ENCODE measurements at regions not wholly inside any gene's neighbourhood (a gene's known extent, or its start where the extent isn't known, plus 50 kb on each side); places are given as distances from the start of the nearest gene placed in this dataset.

DNA sequence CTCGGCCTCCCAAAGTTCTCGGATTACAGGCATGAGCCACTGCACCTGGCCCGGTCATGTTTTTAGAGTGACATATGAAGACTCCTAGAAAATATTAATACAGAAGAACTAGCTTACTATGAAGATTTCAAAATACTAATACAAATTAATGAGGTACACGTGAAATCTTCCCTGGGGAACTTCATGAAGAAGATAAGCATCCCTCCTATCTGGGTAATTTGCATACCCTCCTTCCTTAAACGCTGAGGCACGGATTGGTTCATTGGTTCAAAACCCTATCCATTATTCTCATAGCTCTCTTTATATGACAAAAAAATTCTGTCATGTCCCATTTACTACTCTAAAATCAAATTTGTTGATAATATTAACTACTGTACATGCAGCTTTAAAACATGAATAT, 224.8 kb upstream of the KLF14 start:
- Histone ChIP-seq H3K27me3 (ENCODE audit: control insufficient read depth, insufficient read depth, low read length) (no peaks in the 10 kb centered on the region), H3K36me3 (ENCODE audit: control insufficient read depth, insufficient read depth, low read length) (no peaks in the 10 kb centered on the region), H3K4me3 (ENCODE audit: low read depth, low read length) (no peak overlapping the region)
- TF ChIP-seq, protein P1, sequence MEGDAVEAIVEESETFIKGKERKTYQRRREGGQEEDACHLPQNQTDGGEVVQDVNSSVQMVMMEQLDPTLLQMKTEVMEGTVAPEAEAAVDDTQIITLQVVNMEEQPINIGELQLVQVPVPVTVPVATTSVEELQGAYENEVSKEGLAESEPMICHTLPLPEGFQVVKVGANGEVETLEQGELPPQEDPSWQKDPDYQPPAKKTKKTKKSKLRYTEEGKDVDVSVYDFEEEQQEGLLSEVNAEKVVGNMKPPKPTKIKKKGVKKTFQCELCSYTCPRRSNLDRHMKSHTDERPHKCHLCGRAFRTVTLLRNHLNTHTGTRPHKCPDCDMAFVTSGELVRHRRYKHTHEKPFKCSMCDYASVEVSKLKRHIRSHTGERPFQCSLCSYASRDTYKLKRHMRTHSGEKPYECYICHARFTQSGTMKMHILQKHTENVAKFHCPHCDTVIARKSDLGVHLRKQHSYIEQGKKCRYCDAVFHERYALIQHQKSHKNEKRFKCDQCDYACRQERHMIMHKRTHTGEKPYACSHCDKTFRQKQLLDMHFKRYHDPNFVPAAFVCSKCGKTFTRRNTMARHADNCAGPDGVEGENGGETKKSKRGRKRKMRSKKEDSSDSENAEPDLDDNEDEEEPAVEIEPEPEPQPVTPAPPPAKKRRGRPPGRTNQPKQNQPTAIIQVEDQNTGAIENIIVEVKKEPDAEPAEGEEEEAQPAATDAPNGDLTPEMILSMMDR (IDR thresholded peaks at IDR 0.05; ENCODE audit: insufficient read depth, low read length, poor library complexity, severe bottlenecking), result no peak
- DNase-seq (ENCODE audit: low read depth), result no peak

DNA sequence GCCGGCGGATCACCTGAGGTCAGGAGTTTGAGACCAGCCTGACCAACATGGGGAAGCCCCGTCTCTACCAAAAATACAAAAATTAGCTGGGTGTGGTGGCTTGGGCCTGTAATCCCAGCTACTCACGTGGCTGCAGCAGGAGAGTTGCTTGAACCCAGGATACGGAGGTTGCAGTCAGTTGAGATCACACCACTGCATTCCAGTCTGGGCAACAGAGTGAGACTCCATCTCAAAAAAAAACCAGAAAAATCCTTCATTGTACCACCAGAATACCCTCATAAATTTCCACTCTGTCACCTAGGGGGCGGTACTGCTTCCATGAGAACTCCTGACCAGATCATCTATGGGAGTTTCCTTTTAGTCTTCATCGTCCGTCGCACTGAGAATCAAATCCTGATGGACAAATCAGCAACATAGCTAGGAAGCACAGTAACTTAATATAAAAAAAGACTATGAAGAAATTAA, 225.8 kb upstream of the KLF14 start:
- Histone ChIP-seq H3K27me3 (ENCODE audit: control insufficient read depth, insufficient read depth, low read length) (no peaks in the 10 kb centered on the region), H3K36me3 (ENCODE audit: control insufficient read depth, insufficient read depth, low read length) (no peaks in the 10 kb centered on the region), H3K4me3 (ENCODE audit: low read depth, low read length) (no peak overlapping the region)
- DNase-seq (ENCODE audit: low read depth), result no peak
- TF ChIP-seq, protein P1 (IDR thresholded peaks at IDR 0.05; ENCODE audit: insufficient read depth, low read length, poor library complexity, severe bottlenecking), result peak; percentile 55

DNA sequence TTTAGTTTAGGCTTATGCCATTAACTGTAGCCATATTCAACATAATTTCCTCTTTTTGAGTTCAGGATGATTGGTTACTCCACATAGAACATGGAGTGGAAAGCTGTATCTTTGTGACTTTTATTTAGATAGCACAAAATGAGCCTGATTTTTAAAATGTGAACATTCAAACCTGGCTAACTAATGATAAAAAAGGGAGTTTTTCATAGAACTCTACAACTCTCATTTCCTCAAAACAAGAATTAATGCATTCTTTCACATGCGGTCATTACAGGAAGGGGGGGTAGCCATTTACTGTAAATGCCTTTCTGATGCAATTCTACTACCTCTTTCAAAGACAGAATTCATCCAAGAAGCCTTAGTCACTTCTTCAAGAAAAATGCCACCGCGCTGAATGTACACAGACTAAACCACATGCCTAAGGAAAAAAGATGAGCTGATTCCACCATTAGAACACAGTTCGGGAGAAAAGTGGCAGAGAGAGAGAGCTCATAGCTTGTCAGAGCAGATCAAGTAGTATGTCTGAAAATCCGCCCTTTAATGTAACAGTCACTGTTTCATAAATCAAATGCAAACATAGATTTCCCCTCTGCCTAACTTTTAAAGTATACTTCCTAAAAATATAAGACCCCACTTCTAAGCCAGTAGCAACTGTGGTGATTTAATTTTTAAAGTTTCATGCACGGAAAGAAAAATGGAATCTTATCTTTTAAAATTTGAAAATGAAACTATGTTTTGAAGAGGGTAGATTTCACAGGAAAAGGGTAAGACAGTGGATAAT, 226.4 kb upstream of the KLF14 start:
- H3K4me3 ChIP-seq (ENCODE audit: low read depth, low read length), result peak overlapping the region; percentile 4
- no peaks in the 10 kb centered on the region for H3K36me3 ChIP-seq (ENCODE audit: control insufficient read depth, insufficient read depth, low read length)
- no peaks in the 10 kb centered on the region for H3K27me3 ChIP-seq (ENCODE audit: control insufficient read depth, insufficient read depth, low read length)
- DNase-seq (ENCODE audit: low read depth), result peak; percentile 99
- TF ChIP-seq, protein P1 (IDR thresholded peaks at IDR 0.05; ENCODE audit: insufficient read depth, low read length, poor library complexity, severe bottlenecking), result no peak

DNA sequence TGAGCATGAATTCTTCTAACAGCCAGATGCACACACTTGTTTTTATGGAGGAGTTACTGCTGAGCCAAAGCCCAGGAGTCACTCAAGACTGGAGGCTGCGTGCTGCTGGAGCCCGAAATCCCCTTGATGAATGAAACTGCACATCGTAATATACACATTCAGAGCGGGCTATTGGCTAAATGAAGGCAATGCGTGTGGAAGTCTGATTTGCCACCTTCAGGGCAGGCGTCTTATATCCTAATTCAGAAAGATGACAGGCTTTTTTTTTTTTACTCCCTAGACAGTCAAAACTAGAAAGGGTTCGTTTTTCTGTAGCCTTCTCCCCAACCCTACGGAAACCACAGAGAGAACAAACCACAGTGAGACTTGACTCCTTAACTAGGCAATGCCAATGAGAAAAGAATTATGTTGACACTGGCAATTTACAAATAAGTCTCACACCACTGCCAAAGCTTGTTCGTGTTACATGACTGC, 227.2 kb upstream of the KLF14 start:
- Histone ChIP-seq H3K4me3 (ENCODE audit: low read depth, low read length) (no peak overlapping the region), H3K36me3 (ENCODE audit: control insufficient read depth, insufficient read depth, low read length) (no peaks in the 10 kb centered on the region), H3K27me3 (ENCODE audit: control insufficient read depth, insufficient read depth, low read length) (no peaks in the 10 kb centered on the region)
- DNase-seq (ENCODE audit: low read depth), result no peak
- TF ChIP-seq, protein P1 (IDR thresholded peaks at IDR 0.05; ENCODE audit: insufficient read depth, low read length, poor library complexity, severe bottlenecking), result no peak

DNA sequence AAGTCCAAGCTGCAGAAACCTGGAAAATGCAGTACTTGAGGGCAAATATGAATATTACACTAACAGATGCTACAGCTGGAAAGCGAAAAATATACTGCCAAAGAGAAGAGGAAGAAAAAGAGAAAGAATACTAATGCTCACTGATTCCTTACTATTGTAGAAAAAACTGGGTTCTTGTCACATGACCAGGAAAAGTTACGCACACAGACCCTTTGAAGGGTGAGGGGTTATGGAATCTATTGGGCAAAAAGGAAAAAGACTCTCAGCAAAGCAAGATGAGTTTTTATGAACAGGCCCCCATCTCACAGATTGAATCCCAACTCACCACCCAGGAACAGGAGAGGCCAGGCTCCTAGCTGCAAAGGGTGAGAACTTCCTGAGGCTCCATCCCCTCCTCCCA, 228.1 kb upstream of the KLF14 start:
- H3K4me3 ChIP-seq (ENCODE audit: low read depth, low read length), result no peak overlapping the region
- peaks cover 2% of the 10 kb centered on the region for H3K36me3 ChIP-seq (ENCODE audit: control insufficient read depth, insufficient read depth, low read length)
- TF ChIP-seq, protein P1 (IDR thresholded peaks at IDR 0.05; ENCODE audit: insufficient read depth, low read length, poor library complexity, severe bottlenecking), result no peak
- H3K27me3 ChIP-seq (ENCODE audit: control insufficient read depth, insufficient read depth, low read length), result no peaks in the 10 kb centered on the region
- no peak for DNase-seq (ENCODE audit: low read depth)

DNA sequence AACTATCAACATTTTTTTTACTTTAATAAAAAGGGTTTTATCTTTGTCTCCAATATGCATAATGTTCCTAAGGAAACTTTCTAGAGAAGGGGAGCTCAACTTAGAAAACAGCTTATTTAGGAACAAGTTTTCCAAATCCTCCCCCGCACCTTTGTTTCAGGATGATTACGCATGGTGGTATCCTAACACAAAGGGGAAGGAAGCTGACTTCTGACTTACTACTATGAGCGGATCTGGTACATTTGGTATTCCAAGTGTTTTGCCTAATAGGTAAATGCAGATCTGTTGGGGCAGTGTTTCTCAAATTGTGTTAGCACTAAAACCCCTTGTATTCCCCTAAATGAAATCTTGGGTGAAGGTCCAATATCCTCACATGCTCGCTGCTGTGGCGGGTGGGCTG, 229.3 kb upstream of the KLF14 start:
- Histone ChIP-seq H3K36me3 (ENCODE audit: control insufficient read depth, insufficient read depth, low read length) (peaks cover 2% of the 10 kb centered on the region), H3K27me3 (ENCODE audit: control insufficient read depth, insufficient read depth, low read length) (no peaks in the 10 kb centered on the region), H3K4me3 (ENCODE audit: low read depth, low read length) (no peak overlapping the region)
- DNase-seq (ENCODE audit: low read depth), result no peak
- TF ChIP-seq, protein P1 (IDR thresholded peaks at IDR 0.05; ENCODE audit: insufficient read depth, low read length, poor library complexity, severe bottlenecking), result no peak

Measured in kidney epithelial cell (primary cell).